HepG2 (cell line): ENCODE measurements at regions not wholly inside any gene's neighbourhood (a gene's known extent, or its start where the extent isn't known, plus 50 kb on each side); places are given as distances from the start of the nearest gene placed in this dataset.

Experiments used
- ATAC-seq: fragments of 200-7000 bp; cut with Tn5 transposase; 3 replicates; pipeline ENCODE4 v1.9.1; 2020; ENCODE audit warnings: mild to moderate bottlenecking, moderate library complexity
- BruUV-seq: library from RNA; stranded (reverse); fragments of 400-500 nt; replicated peaks from 2 replicates; lab custom pipeline; 2021; lab: Mats Ljungman, UMichigan
- CTCF ChIA-PET: fragments of 300-600 bp; formaldehyde crosslinking; extraction: SDS; loops from one replicate; lab custom pipeline; 2021; ENCODE audit warnings: low total read pairs, inconsistent platforms, low intra/inter-chr PET ratio; lab: Yijun Ruan, JAX
- POLR2A ChIA-PET: fragments of 350-600 bp; sonication (Branson Sonifier 250); formaldehyde crosslinking; loops from one replicate; lab custom pipeline; 2020; ENCODE audit warnings: antibody characterized with exemption, inconsistent platforms; lab: Yijun Ruan, JAX
- DNase-seq: peaks from one replicate; pipeline ENCODE4 v3.0.0-alpha.2; 2015; ENCODE audit warnings: low spot score
- FAIRE-seq: peaks from 3 replicates; lab custom pipeline; 2011; peaks lifted over from hg19 to GRCh38; lab: Jason Lieb, UNC
- H2AFZ ChIP-seq: one replicate; pipeline ENCODE4 v1.6.1; 2011; ENCODE audit warnings: low read length, inconsistent platforms
- H3K27ac ChIP-seq: fragments of 300-600 bp; 3 replicates; pipeline ENCODE4 v1.8.0; 2011; ENCODE audit warnings: mixed run types, mild to moderate bottlenecking, mixed read lengths, low read length, inconsistent platforms; ENCODE audit not compliant: insufficient read depth; ENCODE audit errors: extremely low read length
- H3K27me3 ChIP-seq, 2 experiments: fragments of 200-600 bp in 1 of 2; 2 replicates in 1 of 2; 3 replicates in 1 of 2; pipeline versions ENCODE4 v1.6.0 to v1.8.0; 2011; ENCODE audit warnings: low read length in 2 of 2, mild to moderate bottlenecking in 2 of 2, moderate library complexity in 2 of 2, inconsistent platforms in 1 of 2; ENCODE audit not compliant: insufficient read depth in 2 of 2, control insufficient read depth in 1 of 2
- H3K36me3 ChIP-seq, 2 experiments: fragments of 200-600 bp in 1 of 2; replicated peaks in 1 of 2; 2 replicates in 1 of 2; 3 replicates in 1 of 2; pipeline versions ENCODE4 v1.5.1 to v1.8.0; 2011; ENCODE audit warnings: low read length in 2 of 2, inconsistent platforms in 1 of 2; ENCODE audit not compliant: insufficient read depth in 2 of 2, control insufficient read depth in 1 of 2
- H3K4me1 ChIP-seq: 2 replicates; pipeline ENCODE4 v1.5.1; 2012; ENCODE audit warnings: low read length, inconsistent platforms; ENCODE audit not compliant: insufficient read depth
- H3K4me2 ChIP-seq: 2 replicates; pipeline ENCODE4 v1.6.0; 2011; ENCODE audit warnings: low read depth, low read length, inconsistent platforms
- H3K4me3 ChIP-seq, 3 experiments: fragments of 200-600 bp in 1 of 3; sonication (generic), shearing (Covaris generic) in 1 of 3; replicated peaks in 1 of 3; 2 replicates each; pipeline ENCODE4 v1.5.1; 2011 to 2016; ENCODE audit warnings: low read length in 3 of 3, inconsistent platforms in 2 of 3, low read depth in 2 of 3, mild to moderate bottlenecking in 2 of 3, control low read depth in 1 of 3, mixed read lengths in 1 of 3; ENCODE audit not compliant: insufficient read depth in 1 of 3
- H3K79me2 ChIP-seq: one replicate; pipeline ENCODE4 v1.6.1; 2011; ENCODE audit warnings: low read length, inconsistent platforms; ENCODE audit not compliant: insufficient read depth
- H3K9ac ChIP-seq: 2 replicates; pipeline ENCODE4 v1.6.0; 2011; ENCODE audit warnings: mild to moderate bottlenecking, low read depth, low read length, inconsistent platforms; ENCODE audit not compliant: insufficient read depth
- H3K9me3 ChIP-seq: 2 replicates; pipeline ENCODE4 v1.5.1; 2012; ENCODE audit warnings: mild to moderate bottlenecking, low read length
- H4K20me1 ChIP-seq: 2 replicates; pipeline ENCODE4 v1.6.0; 2011; ENCODE audit warnings: inconsistent platforms, mild to moderate bottlenecking, low read length, moderate library complexity; ENCODE audit not compliant: insufficient read depth
- DNMT3B ChIP-seq: conservative IDR thresholded peaks from 2 replicates; pipeline ENCODE4 v1.6.1; 2016; ENCODE audit warnings: missing biosample characterization, control low read depth
- EP300 ChIP-seq, 3 experiments: sonication (generic) in 1 of 3; formaldehyde crosslinking in 1 of 3; IDR thresholded peaks; 2 replicates each; pipeline versions ENCODE4 v1.5.1 to v1.6.1; 2011 to 2020; ENCODE audit warnings: low read depth in 2 of 3, low read length in 2 of 3, borderline replicate concordance in 1 of 3, improper control_type of control experiment in 1 of 3, mild to moderate bottlenecking in 1 of 3, missing genetic modification reagents in 1 of 3, moderate library complexity in 1 of 3
- JUND ChIP-seq: sonication (generic); formaldehyde crosslinking; IDR thresholded peaks from 2 replicates; pipeline ENCODE4 v1.8.0; 2022; ENCODE audit warnings: mild to moderate bottlenecking, missing genetic modification reagents
- KLF16 ChIP-seq, 2 experiments: sonication (generic) in 1 of 2; formaldehyde crosslinking in 1 of 2; IDR thresholded peaks; 2 replicates each; pipeline versions ENCODE4 v1.6.1 to v1.8.0; 2016 to 2023; ENCODE audit warnings: missing genetic modification reagents in 2 of 2, missing compliant biosample characterization in 1 of 2
- MED8 ChIP-seq: sonication (generic); formaldehyde crosslinking; IDR thresholded peaks from 2 replicates; pipeline ENCODE4 v1.8.1; 2023; ENCODE audit warnings: mild to moderate bottlenecking, missing genetic modification reagents; ENCODE audit not compliant: insufficient replicate concordance
- PLRG1 ChIP-seq: fragments of 450-650 bp; conservative IDR thresholded peaks from 2 replicates; pipeline ENCODE4 v1.6.1; 2016
- THAP8 ChIP-seq: sonication (generic); formaldehyde crosslinking; IDR thresholded peaks from 2 replicates; pipeline ENCODE4 v1.5.1; 2020; ENCODE audit warnings: missing genetic modification reagents, mild to moderate bottlenecking, borderline replicate concordance
- ZGPAT ChIP-seq: IDR thresholded peaks from 2 replicates; pipeline ENCODE4 v1.6.1; 2016; ENCODE audit warnings: mild to moderate bottlenecking
- ZNF430 ChIP-seq: sonication (generic); formaldehyde crosslinking; IDR thresholded peaks from 2 replicates; pipeline ENCODE4 v1.9.0; 2021; ENCODE audit warnings: mild to moderate bottlenecking, missing genetic modification reagents
- ZNF530 ChIP-seq: sonication (generic); formaldehyde crosslinking; IDR thresholded peaks from 2 replicates; pipeline ENCODE4 v1.5.0; 2020; ENCODE audit warnings: low read depth, mild to moderate bottlenecking, missing genetic modification reagents
- ZNF615 ChIP-seq: sonication (generic); formaldehyde crosslinking; IDR thresholded peaks from 2 replicates; pipeline ENCODE4 v1.5.0; 2020; ENCODE audit warnings: mild to moderate bottlenecking, missing genetic modification reagents, borderline replicate concordance
- ZNF792 ChIP-seq: IDR thresholded peaks from 2 replicates; pipeline ENCODE4 v1.6.1; 2016
- ZNF883 ChIP-seq: sonication (generic); formaldehyde crosslinking; IDR thresholded peaks from 2 replicates; pipeline ENCODE4 v1.5.1; 2020; ENCODE audit warnings: mild to moderate bottlenecking, missing genetic modification reagents; ENCODE audit errors: not compliant biosample characterization
- ZSCAN21 ChIP-seq: sonication (generic); formaldehyde crosslinking; IDR thresholded peaks from 2 replicates; pipeline ENCODE4 v1.8.0; 2022; ENCODE audit warnings: mild to moderate bottlenecking, missing genetic modification reagents, moderate library complexity, borderline replicate concordance
- WGBS: methylation state at CpG from one replicate; pipeline ENCODE4 v1.1.6; 2017; ENCODE audit warnings: low lambda C conversion rate; 5-methylcytosine and 5-hydroxymethylcytosine counted together
- in situ Hi-C: cut with HindIII; loops from 2 replicates; pipeline ENCODE4 v1.10.0; 2017; ENCODE audit warnings: low pct_unique_long_range_greater_than_20kb; ENCODE audit not compliant: extremely low pct_ligation_motif_present
- intact Hi-C: fragments of 100-400 bp; cut with micrococcal nuclease; formaldehyde crosslinking; loops from one replicate; pipeline ENCODE4 v1.10.0; 2022; ENCODE audit not compliant: unreplicated experiment
- TF ChIP-seq, protein P1 (sequence below): IDR thresholded peaks from 2 replicates; pipeline ENCODE4 v1.6.1; 2018; ENCODE audit warnings: missing genetic modification reagents

DNA sequence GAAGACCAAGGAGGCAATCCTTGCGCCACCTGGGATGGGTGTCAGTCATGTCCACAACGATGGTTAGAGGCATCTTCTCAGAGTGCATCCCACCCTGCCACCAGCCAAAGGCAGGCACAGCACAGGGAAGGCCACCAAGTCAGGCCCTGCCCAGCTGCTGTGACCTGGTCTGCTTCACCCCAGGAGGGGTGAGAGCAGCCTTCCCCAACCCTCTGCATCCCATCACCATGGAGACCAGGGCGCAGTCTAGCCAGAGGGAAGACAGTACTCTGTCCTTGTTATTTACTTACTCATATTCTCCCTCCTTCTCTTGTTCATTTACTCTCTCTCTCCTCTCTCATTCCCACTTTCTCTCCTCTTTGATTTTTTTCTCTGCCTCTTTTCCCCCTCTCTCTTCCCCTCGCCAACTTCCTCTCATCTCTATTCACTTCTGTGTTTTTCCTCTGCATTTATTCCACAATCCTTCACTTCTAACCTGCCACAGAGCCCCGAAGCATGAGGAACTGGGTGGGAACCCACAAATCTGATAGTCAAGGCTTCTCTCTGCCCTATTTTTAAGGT, 749.4 kb downstream of the UQCRFS1 start:
- H3K79me2 ChIP-seq: no peaks in the 10 kb centered on the region
- intact Hi-C loops: no loop called here
- BruUV-seq: no TSS peak
- POLR2A ChIA-PET: no interaction called here
- no peaks in the 10 kb centered on the region for H3K4me1 ChIP-seq
- WGBS: 35% methylated on average over 3 of the region's 5 CpGs
- no peak for TF ChIP-seq DNMT3B (CRISPR knock-in tag)
- no peak for TF ChIP-seq KLF16 (CRISPR knock-in tag; IDR thresholded peaks at IDR 0.05)
- no peak for TF ChIP-seq THAP8 (CRISPR knock-in tag)
- no peak for TF ChIP-seq PLRG1
- TF ChIP-seq, protein P1, sequence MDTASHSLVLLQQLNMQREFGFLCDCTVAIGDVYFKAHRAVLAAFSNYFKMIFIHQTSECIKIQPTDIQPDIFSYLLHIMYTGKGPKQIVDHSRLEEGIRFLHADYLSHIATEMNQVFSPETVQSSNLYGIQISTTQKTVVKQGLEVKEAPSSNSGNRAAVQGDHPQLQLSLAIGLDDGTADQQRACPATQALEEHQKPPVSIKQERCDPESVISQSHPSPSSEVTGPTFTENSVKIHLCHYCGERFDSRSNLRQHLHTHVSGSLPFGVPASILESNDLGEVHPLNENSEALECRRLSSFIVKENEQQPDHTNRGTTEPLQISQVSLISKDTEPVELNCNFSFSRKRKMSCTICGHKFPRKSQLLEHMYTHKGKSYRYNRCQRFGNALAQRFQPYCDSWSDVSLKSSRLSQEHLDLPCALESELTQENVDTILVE (CRISPR knock-in tag): no peak
- TF ChIP-seq ZNF530: no peak
- TF ChIP-seq ZNF430: no peak
- no peak for TF ChIP-seq ZSCAN21 (CRISPR knock-in tag)
- no peak for TF ChIP-seq ZNF792
- no peak for TF ChIP-seq ZGPAT
- no peak for TF ChIP-seq EP300 (IDR thresholded peaks at IDR 0.05; ENCODE audit: low read depth in 2 of 2, low read length in 2 of 2)
- no peak for TF ChIP-seq EP300 (CRISPR knock-in tag; IDR thresholded peaks at IDR 0.05; ENCODE audit: borderline replicate concordance)
- TF ChIP-seq ZNF615 (CRISPR knock-in tag): no peak
- no peak for TF ChIP-seq JUND
- no peak for TF ChIP-seq ZNF883 (CRISPR knock-in tag)
- TF ChIP-seq MED8 (CRISPR knock-in tag): no peak
- TF ChIP-seq, all 625 proteins: peak for 0
- Histone ChIP-seq H3K9me3 (peaks cover 69% of the 10 kb centered on the region), H3K27ac (no peak overlapping the region), H3K9ac (no peak overlapping the region), H3K4me2 (no peak overlapping the region), H3K36me3 (no peaks in the 10 kb centered on the region), H2AFZ (no peak overlapping the region), H4K20me1 (no peaks in the 10 kb centered on the region), H3K27me3 (no peaks in the 10 kb centered on the region; a peak in 1 of 5 replicates), H3K4me3 (no peak overlapping the region)
- no peak for DNase-seq
- no peak for FAIRE-seq
- ATAC-seq: no peak
- in situ Hi-C loops: loop anchor here (10.0 to 25.0 kb wide), 2 partner anchors 241 to 424 kb away; no protein-coding TSS in a partner anchor
- CTCF ChIA-PET: no interaction called here
